ENCODE measurements at regions not wholly inside any gene's neighbourhood (a gene's known extent, or its start where the extent isn't known, plus 50 kb on each side); places are given as distances from the start of the nearest gene placed in this dataset.

DNA sequence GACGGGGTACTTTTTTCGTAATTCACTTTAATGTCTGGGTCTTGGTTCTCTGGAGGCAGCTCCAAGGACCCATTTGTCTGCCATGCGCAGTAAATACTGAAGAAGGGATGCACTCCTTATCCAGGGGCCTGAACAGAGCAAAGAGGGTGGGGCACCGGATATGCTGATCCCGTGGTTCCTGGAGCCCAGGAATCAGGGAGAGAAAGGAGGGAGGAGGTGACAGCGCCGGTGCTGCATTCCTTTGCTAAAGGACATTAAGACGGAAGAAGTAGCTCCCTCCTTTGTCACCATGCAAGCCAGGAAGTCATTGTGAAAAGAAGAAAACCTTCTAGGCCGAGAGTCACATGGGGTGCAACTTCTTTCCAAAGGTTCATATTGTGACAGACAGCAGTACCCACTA, 1057.7 kb downstream of the VRK1 start:
- BruUV-seq (replicated peaks): no TSS peak
- Histone ChIP-seq H3K9me1 (replicated peaks; ENCODE audit: control insufficient read depth, extremely low read depth, insufficient read depth, low read length) (no peaks in the 10 kb centered on the region), H3K27ac (ENCODE audit: insufficient read depth, low read depth, low read length) (no peak overlapping the region), H3K79me2 (ENCODE audit: control insufficient read depth, insufficient read depth, low read length) (no peaks in the 10 kb centered on the region), H4K20me1 (replicated peaks; ENCODE audit: control insufficient read depth, extremely low read depth, insufficient read depth, low read length) (no peaks in the 10 kb centered on the region), H3K4me2 (ENCODE audit: insufficient read depth, low read length) (no peak overlapping the region), H3K27me3 (ENCODE audit: control insufficient read depth in 2 of 2, insufficient read depth in 2 of 2, low read length in 2 of 2) (no peaks in the 10 kb centered on the region), H3K4me3 (replicated peaks in 1 of 3; ENCODE audit: insufficient read depth in 1 of 3, low read depth in 1 of 3, low read length in 3 of 3) (no peak overlapping the region), H3K36me3 (ENCODE audit: control insufficient read depth in 2 of 2, extremely low read depth in 1 of 2, insufficient read depth in 2 of 2, low read length in 2 of 2) (no peaks in the 10 kb centered on the region), H3K4me1 (ENCODE audit: control insufficient read depth, extremely low read depth, insufficient read depth, low read length) (no peaks in the 10 kb centered on the region), H2AFZ (ENCODE audit: low read depth, low read length) (no peak overlapping the region), H3K9ac (replicated peaks; ENCODE audit: extremely low read depth, insufficient read depth, low read length) (no peak overlapping the region), H3K9me3 (replicated peaks; ENCODE audit: control insufficient read depth, insufficient read depth, low read length) (peaks cover 6% of the 10 kb centered on the region)
- TF ChIP-seq JUN (IDR thresholded peaks at IDR 0.05; ENCODE audit: borderline replicate concordance, insufficient read depth, insufficient read length, low read depth): no peak
- no peak for TF ChIP-seq POLR2AphosphoS5 (IDR thresholded peaks at IDR 0.05; ENCODE audit: insufficient read depth, low read depth, low read length)
- TF ChIP-seq, protein P1, sequence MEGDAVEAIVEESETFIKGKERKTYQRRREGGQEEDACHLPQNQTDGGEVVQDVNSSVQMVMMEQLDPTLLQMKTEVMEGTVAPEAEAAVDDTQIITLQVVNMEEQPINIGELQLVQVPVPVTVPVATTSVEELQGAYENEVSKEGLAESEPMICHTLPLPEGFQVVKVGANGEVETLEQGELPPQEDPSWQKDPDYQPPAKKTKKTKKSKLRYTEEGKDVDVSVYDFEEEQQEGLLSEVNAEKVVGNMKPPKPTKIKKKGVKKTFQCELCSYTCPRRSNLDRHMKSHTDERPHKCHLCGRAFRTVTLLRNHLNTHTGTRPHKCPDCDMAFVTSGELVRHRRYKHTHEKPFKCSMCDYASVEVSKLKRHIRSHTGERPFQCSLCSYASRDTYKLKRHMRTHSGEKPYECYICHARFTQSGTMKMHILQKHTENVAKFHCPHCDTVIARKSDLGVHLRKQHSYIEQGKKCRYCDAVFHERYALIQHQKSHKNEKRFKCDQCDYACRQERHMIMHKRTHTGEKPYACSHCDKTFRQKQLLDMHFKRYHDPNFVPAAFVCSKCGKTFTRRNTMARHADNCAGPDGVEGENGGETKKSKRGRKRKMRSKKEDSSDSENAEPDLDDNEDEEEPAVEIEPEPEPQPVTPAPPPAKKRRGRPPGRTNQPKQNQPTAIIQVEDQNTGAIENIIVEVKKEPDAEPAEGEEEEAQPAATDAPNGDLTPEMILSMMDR (IDR thresholded peaks at IDR 0.05; ENCODE audit: extremely low read depth in 1 of 2, insufficient read depth in 1 of 2, low read depth in 1 of 2, low read length in 2 of 2): no peak
- TF ChIP-seq POLR2A (IDR thresholded peaks at IDR 0.05; ENCODE audit: low read depth, low read length): no peak
- no peak for TF ChIP-seq MYC (IDR thresholded peaks at IDR 0.05; ENCODE audit: low read depth, low read length)
- TF ChIP-seq, protein P2, sequence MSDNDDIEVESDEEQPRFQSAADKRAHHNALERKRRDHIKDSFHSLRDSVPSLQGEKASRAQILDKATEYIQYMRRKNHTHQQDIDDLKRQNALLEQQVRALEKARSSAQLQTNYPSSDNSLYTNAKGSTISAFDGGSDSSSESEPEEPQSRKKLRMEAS (IDR thresholded peaks at IDR 0.05; ENCODE audit: insufficient read depth, insufficient read length): no peak
- TF ChIP-seq FOS (IDR thresholded peaks at IDR 0.05; ENCODE audit: borderline replicate concordance, insufficient read depth, low read length): no peak
- TF ChIP-seq GATA2 (IDR thresholded peaks at IDR 0.05; ENCODE audit: insufficient read depth, insufficient read length, low read depth, low read length): no peak
- TF ChIP-seq EZH2 (IDR thresholded peaks at IDR 0.05; ENCODE audit: borderline replicate concordance, low read depth, low read length, severe bottlenecking): no peak
- no peak for DNase-seq (ENCODE audit: low read depth, low spot score)
- intact Hi-C loops (cut with micrococcal nuclease) (no loop called here), dilution Hi-C loops (cut with MboI; ENCODE audit: extremely low pct_ligation_motif_present, low sequenced_read_pairs) (no loop called here)
- POLR2A ChIA-PET: no interaction called here
- FAIRE-seq: no peak
- CTCF ChIA-PET: no interaction called here
